Pancreas (tissue), 10 donors: ENCODE measurements at regions not wholly inside any gene's neighbourhood (a gene's known extent, or its start where the extent isn't known, plus 50 kb on each side); places are given as distances from the start of the nearest gene placed in this dataset.

Experiments used
- ATAC-seq, 4 donors: fragments of 200-7000 bp; cut with Tn5 transposase; one replicate each; pipeline versions ENCODE4 v1.8.0 to v1.9.1; 2020; ENCODE audit warnings: mild to moderate bottlenecking in 4 of 4, moderate library complexity in 4 of 4
- DNase-seq, 6 donors: peaks; one replicate each; pipeline ENCODE4 v3.0.0-alpha.2; 2020
- FAIRE-seq: peaks from 2 replicates; lab custom pipeline; 2012; peaks lifted over from hg19 to GRCh38; lab: Jason Lieb, UNC
- H3K27ac ChIP-seq, 4 donors: fragments of 200-600 bp; sonication (generic); 1 replicate in 3 of 4; 2 replicates in 1 of 4; pipeline versions ENCODE4 v1.5.0 to v1.8.0; 2020
- H3K27me3 ChIP-seq, 4 donors: fragments of 200-600 bp; one replicate each; pipeline ENCODE4 v1.8.0; 2021
- H3K36me3 ChIP-seq, 3 donors: fragments of 200-600 bp; sonication (generic) in 1 of 3; one replicate each; pipeline versions ENCODE4 v1.5.0 to v1.8.0; 2020 to 2021
- H3K4me1 ChIP-seq, 3 donors: fragments of 200-600 bp; one replicate each; pipeline ENCODE4 v1.8.0; 2021
- H3K4me3 ChIP-seq, 4 donors: fragments of 200-600 bp; sonication (generic) in 2 of 4; one replicate each; pipeline versions ENCODE4 v1.5.0 to v1.8.0; 2020 to 2021
- H3K9me3 ChIP-seq, 4 donors: fragments of 200-600 bp; one replicate each; pipeline ENCODE4 v1.8.0; 2021
- CTCF ChIP-seq, 4 donors: fragments of 200-600 bp; sonication (generic) in 3 of 4; IDR thresholded peaks; one replicate each; pipeline versions ENCODE4 v1.5.0 to v1.8.0; 2021; ENCODE audit warnings: antibody characterized with exemption in 4 of 4
- WGBS, 2 donors: extraction: QIAGEN DNeasy Blood & Tissue Kit; methylation state at CpG; one replicate each; pipeline ENCODE4 v1.1.7; 2013; 5-methylcytosine and 5-hydroxymethylcytosine counted together
- intact Hi-C, 3 donors: fragments of 100-400 bp; cut with DNase I; formaldehyde crosslinking; loops; one replicate each; pipeline versions ENCODE4 v1.11.1 to v1.14.2; 2022
- donor health status: healthy with polysubstance abuse.
- donor health status: DM: no; HTN: no; CAD: no; lungs with moderate emphysema.
- donor health status: DM: no; HTN: no; CAD: no.
- donor health status: control.
- donor health status: control.
- donor health status: Bipolar disorder and iron deficiency.
- donor health status: DM: yes; HTN: yes; CAD: no.
- donor health status: DM: no; HTN: no; CAD: no.
- donor health status: DM: no; HTN: no; CAD: no.
- donor health status: DM: yes; HTN: yes; CAD: no.

GRCh38 chr9:28628031-28628430, 1054.8 kb upstream of the C9orf72 start:
- no peak overlapping the region for H3K27ac ChIP-seq
- ATAC-seq (no peak), FAIRE-seq (no peak), DNase-seq (no peak)
- H3K4me3 ChIP-seq, result no peak overlapping the region
- H3K4me1 ChIP-seq, result no peaks in the 10 kb centered on the region
- intact Hi-C loops, result no loop called here
- no peaks in the 10 kb centered on the region for H3K36me3 ChIP-seq
- no peaks in the 10 kb centered on the region for H3K9me3 ChIP-seq
- TF ChIP-seq CTCF (IDR thresholded peaks at IDR 0.05), result no peak
- 26 to 33% methylated on average over 1 of the region's 1 CpG for WGBS, 2 donors
- H3K27me3 ChIP-seq, result no peaks in the 10 kb centered on the region

GRCh38 chr9:28648723-28649122, 1075.4 kb upstream of the C9orf72 start:
- H3K4me1 ChIP-seq, result no peaks in the 10 kb centered on the region
- FAIRE-seq (no peak), DNase-seq (no peak), ATAC-seq (no peak)
- no peaks in the 10 kb centered on the region for H3K36me3 ChIP-seq
- no peaks in the 10 kb centered on the region for H3K9me3 ChIP-seq
- no peak overlapping the region for H3K4me3 ChIP-seq
- 82 to 85% methylated on average over 3 of the region's 3 CpGs for WGBS, 2 donors
- no peaks in the 10 kb centered on the region for H3K27me3 ChIP-seq
- H3K27ac ChIP-seq, result no peak overlapping the region
- no peak for TF ChIP-seq CTCF (IDR thresholded peaks at IDR 0.05)
- intact Hi-C loops, result loop anchor here in 1 of 3 donors (10.0 kb wide), 1 partner anchor 894 kb away; no protein-coding TSS in a partner anchor

GRCh38 chr9:28650327-28650726, 1077.0 kb upstream of the C9orf72 start:
- H3K4me1 ChIP-seq, result no peaks in the 10 kb centered on the region
- DNase-seq (no peak), FAIRE-seq (no peak), ATAC-seq (no peak)
- H3K9me3 ChIP-seq, result no peaks in the 10 kb centered on the region
- WGBS, 2 donors, result 20 to 21% methylated on average over 4 of the region's 4 CpGs
- no peaks in the 10 kb centered on the region for H3K27me3 ChIP-seq
- TF ChIP-seq CTCF (IDR thresholded peaks at IDR 0.05), result no peak
- no peaks in the 10 kb centered on the region for H3K36me3 ChIP-seq
- no peak overlapping the region for H3K27ac ChIP-seq
- no peak overlapping the region for H3K4me3 ChIP-seq
- intact Hi-C loops, result no loop called here

- WGBS, 2 donors, result 53 to 73% methylated on average over 5 of the region's 5 CpGs
- no peak for FAIRE-seq
- H3K27ac ChIP-seq, result no peak overlapping the region
- intact Hi-C loops, result no loop called here
- no peak for TF ChIP-seq CTCF (IDR thresholded peaks at IDR 0.05)
- no peak for DNase-seq
- H3K27me3 ChIP-seq, result no peaks in the 10 kb centered on the region
- H3K36me3 ChIP-seq, result no peaks in the 10 kb centered on the region
- no peak for ATAC-seq
- no peaks in the 10 kb centered on the region for H3K9me3 ChIP-seq
- no peak overlapping the region for H3K4me3 ChIP-seq
- no peaks in the 10 kb centered on the region for H3K4me1 ChIP-seq
These were observed 1077.9 kb upstream of the C9orf72 start for GRCh38 chr9:28651050-28651722.

- Histone ChIP-seq H3K27me3 (no peaks in the 10 kb centered on the region), H3K9me3 (no peaks in the 10 kb centered on the region), H3K4me3 (no peak overlapping the region), H3K36me3 (no peaks in the 10 kb centered on the region), H3K4me1 (no peaks in the 10 kb centered on the region), H3K27ac (no peak overlapping the region)
- FAIRE-seq (no peak), ATAC-seq (no peak), DNase-seq (no peak)
- TF ChIP-seq CTCF (IDR thresholded peaks at IDR 0.05), result no peak
- 66 to 81% methylated on average over 1 of the region's 1 CpG for WGBS, 2 donors
- intact Hi-C loops, result no loop called here
These were observed 1079.9 kb upstream of the C9orf72 start for GRCh38 chr9:28653216-28653615.
